Lower lobe of right lung (tissue), 2 donors: ENCODE measurements at regions not wholly inside any gene's neighbourhood (a gene's known extent, or its start where the extent isn't known, plus 50 kb on each side); places are given as distances from the start of the nearest gene placed in this dataset.

ENCODE experiments used
- ATAC-seq, 2 donors: fragments of 200-7000 bp; cut with Tn5 transposase; one replicate each; pipeline ENCODE4 v1.9.1; 2020 to 2022; ENCODE audit warnings: mild to moderate bottlenecking in 2 of 2, moderate library complexity in 2 of 2
- DNase-seq: peaks from one replicate; pipeline ENCODE4 v3.0.0-alpha.2; 2020
- H3K27ac ChIP-seq: fragments of 200-600 bp; one replicate; pipeline ENCODE4 v1.8.0; 2022
- H3K27me3 ChIP-seq: fragments of 200-600 bp; one replicate; pipeline ENCODE4 v1.8.0; 2022; ENCODE audit warnings: low read depth
- H3K36me3 ChIP-seq: fragments of 200-600 bp; one replicate; pipeline ENCODE4 v1.8.0; 2022; ENCODE audit warnings: mild to moderate bottlenecking
- H3K4me1 ChIP-seq: fragments of 200-600 bp; one replicate; pipeline ENCODE4 v1.8.0; 2022
- H3K4me3 ChIP-seq: fragments of 200-600 bp; one replicate; pipeline ENCODE4 v1.8.0; 2022; ENCODE audit warnings: mild to moderate bottlenecking
- H3K9me3 ChIP-seq: fragments of 200-600 bp; one replicate; pipeline ENCODE4 v1.8.0; 2022
- CTCF ChIP-seq: fragments of 200-600 bp; IDR thresholded peaks from one replicate; pipeline ENCODE4 v1.8.0; 2022; ENCODE audit warnings: antibody characterized with exemption, mild to moderate bottlenecking
- intact Hi-C: fragments of 100-400 bp; cut with DNase I; formaldehyde crosslinking; loops from one replicate; pipeline ENCODE4 v1.11.0; 2022
- donor health status: DM: no; HTN: yes; CAD: no; lungs with severe emphysema.

GRCh38 chr7:19421861-19422260, 276.6 kb upstream of the FERD3L start:
- Histone ChIP-seq H3K4me1 (no peaks in the 10 kb centered on the region), H3K27me3 (no peaks in the 10 kb centered on the region), H3K27ac (no peak overlapping the region), H3K4me3 (no peak overlapping the region), H3K36me3 (no peaks in the 10 kb centered on the region), H3K9me3 (no peaks in the 10 kb centered on the region)
- ATAC-seq (no peak), DNase-seq (no peak)
- TF ChIP-seq CTCF, result no peak
- intact Hi-C loops, result no loop called here

- Histone ChIP-seq H3K27ac (no peak overlapping the region), H3K4me3 (no peak overlapping the region), H3K4me1 (no peaks in the 10 kb centered on the region), H3K27me3 (no peaks in the 10 kb centered on the region), H3K36me3 (no peaks in the 10 kb centered on the region), H3K9me3 (no peaks in the 10 kb centered on the region)
- no peak for TF ChIP-seq CTCF
- DNase-seq (no peak), ATAC-seq (no peak)
- intact Hi-C loops, result no loop called here
Observed at GRCh38 chr7:19417231-19417630, 272.0 kb upstream of the FERD3L start.

GRCh38 chr7:19415123-19415522, 269.9 kb upstream of the FERD3L start:
- intact Hi-C loops, result no loop called here
- DNase-seq, result no peak
- Histone ChIP-seq H3K4me3 (no peak overlapping the region), H3K9me3 (no peaks in the 10 kb centered on the region), H3K4me1 (no peaks in the 10 kb centered on the region), H3K36me3 (no peaks in the 10 kb centered on the region), H3K27me3 (no peaks in the 10 kb centered on the region), H3K27ac (no peak overlapping the region)
- ATAC-seq, result no peak
- TF ChIP-seq CTCF, result no peak

GRCh38 chr7:19413443-19413965, 268.3 kb upstream of the FERD3L start:
- no peaks in the 10 kb centered on the region for H3K36me3 ChIP-seq
- no peak for ATAC-seq
- TF ChIP-seq CTCF, result no peak
- no peak overlapping the region for H3K4me3 ChIP-seq
- no peaks in the 10 kb centered on the region for H3K27me3 ChIP-seq
- H3K4me1 ChIP-seq, result no peaks in the 10 kb centered on the region
- DNase-seq, result no peak
- H3K27ac ChIP-seq, result no peak overlapping the region
- no peaks in the 10 kb centered on the region for H3K9me3 ChIP-seq
- intact Hi-C loops, result no loop called here

- no peaks in the 10 kb centered on the region for H3K9me3 ChIP-seq
- no peak for TF ChIP-seq CTCF
- no peak for ATAC-seq
- H3K4me3 ChIP-seq, result no peak overlapping the region
- no peaks in the 10 kb centered on the region for H3K36me3 ChIP-seq
- intact Hi-C loops, result no loop called here
- no peak for DNase-seq
- H3K27me3 ChIP-seq, result no peaks in the 10 kb centered on the region
- H3K27ac ChIP-seq, result no peak overlapping the region
- H3K4me1 ChIP-seq, result no peaks in the 10 kb centered on the region
Observed at GRCh38 chr7:19410691-19411090, 265.5 kb upstream of the FERD3L start.

GRCh38 chr7:19410106-19410505, 264.9 kb upstream of the FERD3L start:
- Histone ChIP-seq H3K36me3 (no peaks in the 10 kb centered on the region), H3K4me1 (no peaks in the 10 kb centered on the region), H3K4me3 (no peak overlapping the region), H3K27me3 (no peaks in the 10 kb centered on the region), H3K27ac (no peak overlapping the region), H3K9me3 (no peaks in the 10 kb centered on the region)
- no peak for DNase-seq
- intact Hi-C loops, result no loop called here
- no peak for ATAC-seq
- no peak for TF ChIP-seq CTCF
